ENCODE measurements at regions not wholly inside any gene's neighbourhood (a gene's known extent, or its start where the extent isn't known, plus 50 kb on each side); places are given as distances from the start of the nearest gene placed in this dataset.

GRCh38 chr2:228269351-228269750, 87.9 kb upstream of the SPHKAP start:
- intact Hi-C loops (cut with DNase I): no loop called here
- no peak overlapping the region for H3K4me3 ChIP-seq
- no peaks in the 10 kb centered on the region for H3K27me3 ChIP-seq
- H3K27ac ChIP-seq: no peak overlapping the region
- 28 to 53% methylated on average over 2 of the region's 2 CpGs for WGBS, 2 donors
- H3K36me3 ChIP-seq: no peaks in the 10 kb centered on the region
- no peaks in the 10 kb centered on the region for H3K4me1 ChIP-seq
- DNase-seq: no peak
- TF ChIP-seq EP300 (IDR thresholded peaks at IDR 0.05) (no peak), POLR2AphosphoS5 (IDR thresholded peaks at IDR 0.05) (no peak), POLR2A (IDR thresholded peaks at IDR 0.05) (no peak)
- TF ChIP-seq, protein P1, sequence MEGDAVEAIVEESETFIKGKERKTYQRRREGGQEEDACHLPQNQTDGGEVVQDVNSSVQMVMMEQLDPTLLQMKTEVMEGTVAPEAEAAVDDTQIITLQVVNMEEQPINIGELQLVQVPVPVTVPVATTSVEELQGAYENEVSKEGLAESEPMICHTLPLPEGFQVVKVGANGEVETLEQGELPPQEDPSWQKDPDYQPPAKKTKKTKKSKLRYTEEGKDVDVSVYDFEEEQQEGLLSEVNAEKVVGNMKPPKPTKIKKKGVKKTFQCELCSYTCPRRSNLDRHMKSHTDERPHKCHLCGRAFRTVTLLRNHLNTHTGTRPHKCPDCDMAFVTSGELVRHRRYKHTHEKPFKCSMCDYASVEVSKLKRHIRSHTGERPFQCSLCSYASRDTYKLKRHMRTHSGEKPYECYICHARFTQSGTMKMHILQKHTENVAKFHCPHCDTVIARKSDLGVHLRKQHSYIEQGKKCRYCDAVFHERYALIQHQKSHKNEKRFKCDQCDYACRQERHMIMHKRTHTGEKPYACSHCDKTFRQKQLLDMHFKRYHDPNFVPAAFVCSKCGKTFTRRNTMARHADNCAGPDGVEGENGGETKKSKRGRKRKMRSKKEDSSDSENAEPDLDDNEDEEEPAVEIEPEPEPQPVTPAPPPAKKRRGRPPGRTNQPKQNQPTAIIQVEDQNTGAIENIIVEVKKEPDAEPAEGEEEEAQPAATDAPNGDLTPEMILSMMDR (IDR thresholded peaks at IDR 0.05): no peak
- H3K9me3 ChIP-seq: no peaks in the 10 kb centered on the region

DNA sequence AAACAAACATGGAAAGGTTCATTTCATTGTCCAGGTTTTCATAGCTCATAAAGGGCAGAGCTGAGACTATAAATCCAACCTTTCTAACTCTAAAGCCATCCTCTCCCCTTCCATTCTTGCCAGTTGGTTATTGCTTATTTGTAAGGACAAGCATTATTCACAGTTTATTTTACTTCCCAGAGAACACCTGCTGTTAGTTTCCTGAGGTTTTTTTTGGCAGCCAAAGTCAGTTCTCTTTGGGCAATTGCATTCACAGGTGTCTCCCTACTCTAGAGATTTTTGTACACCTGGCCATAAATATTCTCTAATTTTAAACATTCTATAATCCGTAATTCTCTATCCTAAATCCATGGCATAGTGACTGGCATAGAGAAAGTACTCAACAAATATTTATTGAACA, 87.3 kb upstream of the SPHKAP start:
- H3K4me1 ChIP-seq: no peaks in the 10 kb centered on the region
- H3K9me3 ChIP-seq: no peaks in the 10 kb centered on the region
- intact Hi-C loops (cut with DNase I): no loop called here
- no peaks in the 10 kb centered on the region for H3K36me3 ChIP-seq
- WGBS, 2 donors: 17 to 65% methylated on average over 1 of the region's 1 CpG
- TF ChIP-seq POLR2A (IDR thresholded peaks at IDR 0.05) (no peak), POLR2AphosphoS5 (IDR thresholded peaks at IDR 0.05) (no peak)
- H3K27me3 ChIP-seq: no peaks in the 10 kb centered on the region
- H3K4me3 ChIP-seq: no peak overlapping the region
- H3K27ac ChIP-seq: no peak overlapping the region
- DNase-seq: no peak

DNA sequence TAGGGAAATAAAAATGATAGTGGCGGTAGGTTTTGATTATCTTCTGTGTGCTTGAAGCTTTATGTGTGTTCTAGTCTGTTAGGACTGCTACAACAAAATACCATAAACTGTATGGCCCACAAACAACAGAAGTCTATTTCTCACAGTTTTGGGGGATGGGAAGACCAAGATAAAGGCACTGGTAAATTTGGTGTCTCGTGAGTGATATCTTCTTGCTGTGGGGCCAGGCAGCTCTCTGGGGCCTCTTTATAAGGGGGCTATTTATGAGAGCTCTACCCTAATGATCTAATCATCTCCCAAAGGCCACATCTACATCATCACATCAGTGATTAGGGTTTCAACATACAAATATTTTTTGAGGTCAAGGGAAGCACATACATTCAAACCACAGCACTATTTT, 86.8 kb upstream of the SPHKAP start:
- intact Hi-C loops (cut with DNase I): no loop called here
- no peaks in the 10 kb centered on the region for H3K36me3 ChIP-seq
- H3K4me3 ChIP-seq: no peak overlapping the region
- H3K4me1 ChIP-seq: no peaks in the 10 kb centered on the region
- TF ChIP-seq POLR2A (IDR thresholded peaks at IDR 0.05) (no peak), POLR2AphosphoS5 (IDR thresholded peaks at IDR 0.05) (no peak)
- TF ChIP-seq, protein P1 (IDR thresholded peaks at IDR 0.05): no peak
- WGBS, 2 donors: 45 to 64% methylated on average over 2 of the region's 2 CpGs
- H3K27me3 ChIP-seq: no peaks in the 10 kb centered on the region
- H3K9me3 ChIP-seq: no peaks in the 10 kb centered on the region
- H3K27ac ChIP-seq: no peak overlapping the region
- DNase-seq: no peak

DNA sequence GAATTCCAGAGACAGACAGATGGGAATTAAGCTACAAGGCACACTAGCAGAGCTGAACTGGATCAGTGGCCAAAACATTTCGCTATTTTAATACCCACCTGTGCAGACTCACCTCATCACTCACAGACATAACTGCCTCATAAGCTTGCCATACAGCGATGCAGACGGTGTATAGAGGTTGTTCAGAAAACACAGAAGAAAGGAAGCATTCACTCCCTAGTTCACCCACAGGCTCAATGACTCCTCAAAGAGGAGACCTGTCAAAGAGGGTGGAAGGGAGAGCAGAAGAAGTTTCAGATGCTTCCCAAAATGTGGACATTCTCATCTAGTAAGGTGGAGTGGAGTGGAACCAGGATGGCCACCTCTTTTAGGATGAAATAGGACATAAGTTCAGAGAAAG, 81.7 kb upstream of the SPHKAP start:
- Histone ChIP-seq H3K4me1 (no peaks in the 10 kb centered on the region), H3K36me3 (no peaks in the 10 kb centered on the region), H3K27ac (no peak overlapping the region), H3K9me3 (no peaks in the 10 kb centered on the region), H3K4me3 (no peak overlapping the region), H3K27me3 (no peaks in the 10 kb centered on the region)
- intact Hi-C loops (cut with DNase I): no loop called here
- 94 to 95% methylated on average over 3 of the region's 3 CpGs for WGBS, 2 donors
- TF ChIP-seq POLR2A (IDR thresholded peaks at IDR 0.05) (no peak), POLR2AphosphoS5 (IDR thresholded peaks at IDR 0.05) (no peak)
- TF ChIP-seq, protein P1 (IDR thresholded peaks at IDR 0.05): no peak
- DNase-seq: no peak

GRCh38 chr2:228261546-228261945, 80.1 kb upstream of the SPHKAP start:
- Histone ChIP-seq H3K36me3 (no peaks in the 10 kb centered on the region), H3K27me3 (no peaks in the 10 kb centered on the region), H3K4me1 (no peaks in the 10 kb centered on the region), H3K4me3 (no peak overlapping the region), H3K27ac (no peak overlapping the region), H3K9me3 (no peaks in the 10 kb centered on the region)
- TF ChIP-seq POLR2A (IDR thresholded peaks at IDR 0.05) (no peak), EP300 (IDR thresholded peaks at IDR 0.05) (no peak), POLR2AphosphoS5 (IDR thresholded peaks at IDR 0.05) (no peak)
- TF ChIP-seq, protein P1 (IDR thresholded peaks at IDR 0.05): no peak
- intact Hi-C loops (cut with DNase I): no loop called here
- 85 to 87% methylated on average over 7 of the region's 7 CpGs for WGBS, 2 donors
- DNase-seq: no peak

Data from sigmoid colon (tissue), 6 donors.